NCI-H82 treated with DMSO at 0.1 percent for 48 hours (cell line): ENCODE measurements at regions not wholly inside any gene's neighbourhood (a gene's known extent, or its start where the extent isn't known, plus 50 kb on each side); places are given as distances from the start of the nearest gene placed in this dataset.

Source experiments
- DNase-seq: peaks from one replicate; lab custom pipeline; 2025; ENCODE audit not compliant: unreplicated experiment; lab: John Stamatoyannopoulos, UW

DNA sequence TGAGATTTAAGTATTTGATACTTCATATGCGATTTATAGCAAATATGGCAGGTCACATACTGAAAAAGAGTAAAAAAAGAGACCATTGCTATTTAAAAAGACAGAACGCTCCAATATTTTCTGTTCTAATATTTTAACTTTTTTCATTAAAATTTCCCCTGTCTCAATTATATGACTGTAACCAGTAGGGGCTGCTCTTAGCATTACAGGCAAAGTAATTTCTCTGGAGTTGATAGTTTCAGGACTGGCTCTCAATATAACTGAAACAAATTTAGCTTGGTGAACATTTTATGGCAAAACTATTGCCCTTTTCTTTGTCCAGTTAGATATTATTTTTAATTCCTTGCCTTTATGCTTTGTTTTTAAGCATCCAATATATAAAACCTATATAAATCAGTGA is 286.3 kb upstream of the ROBO2 start:
- no peak for DNase-seq

DNA sequence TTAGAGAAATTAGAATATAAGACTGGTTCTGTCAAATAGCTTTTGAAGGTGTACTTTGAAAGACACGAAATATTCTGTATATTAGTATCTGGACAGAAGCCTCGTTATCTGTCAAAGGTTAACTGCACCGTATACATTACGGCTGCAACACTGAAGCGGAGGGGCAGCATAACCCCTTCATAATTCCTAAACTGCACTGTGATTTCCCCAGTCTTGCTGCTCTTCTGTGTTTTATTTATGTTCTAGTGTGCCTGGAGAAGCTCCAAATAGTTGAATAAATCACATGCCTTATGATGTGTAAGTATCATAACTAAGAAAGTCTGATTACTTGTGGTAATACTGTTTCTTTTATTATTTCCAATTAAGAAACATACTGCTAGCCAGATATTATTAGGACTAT is 285.7 kb upstream of the ROBO2 start:
- no peak for DNase-seq

DNA sequence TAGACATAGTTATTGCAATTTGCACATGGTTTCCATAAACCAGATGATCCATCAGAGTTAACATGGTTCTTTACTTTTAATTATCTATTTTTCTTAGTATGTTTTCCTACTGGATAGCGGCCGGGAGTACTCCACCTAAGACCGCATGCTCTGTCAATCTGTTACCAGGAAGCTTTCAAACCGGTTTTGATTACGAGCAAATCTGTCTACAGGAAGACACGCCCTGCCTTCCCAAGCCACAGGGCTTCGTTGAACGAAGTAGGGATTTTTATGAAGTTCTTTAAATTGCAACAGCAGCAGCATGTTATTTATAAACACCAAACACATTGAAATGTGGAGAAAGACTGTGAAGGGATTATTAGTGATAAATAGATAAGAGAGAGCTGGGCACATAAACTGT is 283.3 kb upstream of the ROBO2 start:
- no peak for DNase-seq

DNA sequence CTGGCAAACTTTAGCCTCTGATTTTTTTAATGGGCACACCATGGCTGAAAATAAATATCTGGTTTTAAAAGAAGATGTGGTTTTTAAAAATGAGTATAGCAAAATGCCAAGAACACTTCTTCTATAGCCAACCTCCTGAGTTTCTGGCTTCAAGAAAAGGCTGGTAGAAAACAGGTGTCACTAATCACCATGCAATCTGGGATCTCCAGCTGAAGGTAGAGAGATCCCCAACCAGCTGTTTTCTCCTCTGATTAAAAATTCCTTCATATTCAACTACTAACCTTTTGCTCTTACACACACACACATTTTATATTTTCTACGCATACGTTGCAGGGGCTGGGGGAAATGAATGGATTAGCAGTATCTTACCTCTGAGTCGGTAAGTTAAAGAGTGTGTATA is 279.6 kb upstream of the ROBO2 start:
- DNase-seq: no peak

DNA sequence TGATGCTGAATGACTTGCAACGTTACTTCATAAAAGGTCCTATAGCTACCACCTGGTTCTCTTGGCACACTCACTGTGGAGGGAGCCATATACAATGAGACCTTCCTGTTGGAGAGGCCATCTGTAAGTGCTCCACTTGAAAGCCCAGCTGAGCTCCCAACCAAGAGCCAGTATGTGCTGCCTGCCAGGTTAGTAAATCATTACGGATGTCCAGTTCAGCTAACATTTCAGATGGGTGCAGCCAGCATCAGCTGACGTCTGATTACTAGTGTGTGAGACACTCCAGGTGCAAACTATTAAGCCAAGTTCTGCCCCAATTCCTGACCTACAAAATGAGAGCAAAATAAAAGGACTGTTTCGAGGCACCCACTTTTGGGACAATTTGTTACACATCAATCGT is 274.4 kb upstream of the ROBO2 start:
- no peak for DNase-seq

DNA sequence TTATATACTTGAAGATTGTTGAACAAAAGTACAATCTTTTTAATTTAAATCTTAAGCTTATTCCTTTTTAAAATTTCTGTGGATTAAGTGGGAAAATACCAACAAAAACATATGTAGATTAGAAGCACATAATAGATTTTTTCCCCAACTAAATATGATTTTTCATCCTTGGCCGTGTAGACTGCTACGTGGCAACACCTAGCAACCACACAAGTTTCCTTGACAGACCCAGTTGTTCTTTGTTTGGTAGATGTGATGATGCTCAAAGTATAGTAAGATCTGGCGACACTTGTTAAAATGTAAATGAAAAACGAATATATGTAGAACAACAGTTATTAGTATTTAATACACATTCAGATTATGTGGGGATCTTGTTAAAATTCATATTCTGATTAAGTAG is 271.0 kb upstream of the ROBO2 start:
- no peak for DNase-seq

DNA sequence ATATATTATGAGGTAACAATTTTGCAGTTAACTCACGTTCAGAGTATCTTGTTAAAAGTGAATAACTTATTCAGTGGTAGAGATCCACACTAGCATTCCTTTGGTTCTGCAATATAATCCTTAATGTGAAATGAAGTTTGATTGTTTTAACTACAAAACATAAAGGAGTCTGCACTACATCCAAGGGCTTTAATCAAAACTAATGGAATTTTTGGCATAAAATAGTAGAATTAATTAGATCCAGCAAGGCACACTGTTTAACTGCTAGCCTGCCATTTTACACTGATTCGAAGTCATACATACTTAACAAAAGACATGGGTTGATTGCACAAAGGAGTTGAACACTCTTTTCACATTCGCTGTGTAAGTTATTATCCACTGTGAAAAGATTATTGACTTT is 263.0 kb upstream of the ROBO2 start:
- DNase-seq: no peak

DNA sequence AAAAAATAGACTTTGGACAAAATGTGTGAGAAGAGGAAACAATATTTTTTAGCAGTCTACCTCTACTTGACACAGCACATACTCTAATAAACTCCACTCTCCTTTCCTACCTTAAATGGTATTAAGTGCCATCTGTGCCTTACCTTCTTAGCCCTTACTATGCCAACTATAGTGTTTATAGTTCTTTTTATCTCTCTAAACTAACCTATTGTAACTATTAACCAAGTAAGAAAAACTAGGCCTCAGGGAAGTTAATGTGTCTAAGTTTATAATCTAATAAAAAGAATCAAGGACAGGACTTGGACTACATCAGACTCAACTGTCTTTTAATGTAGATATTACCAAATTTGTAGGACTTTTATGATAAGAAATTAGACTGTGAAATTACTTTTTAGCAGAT is 251.7 kb upstream of the ROBO2 start:
- DNase-seq: no peak

DNA sequence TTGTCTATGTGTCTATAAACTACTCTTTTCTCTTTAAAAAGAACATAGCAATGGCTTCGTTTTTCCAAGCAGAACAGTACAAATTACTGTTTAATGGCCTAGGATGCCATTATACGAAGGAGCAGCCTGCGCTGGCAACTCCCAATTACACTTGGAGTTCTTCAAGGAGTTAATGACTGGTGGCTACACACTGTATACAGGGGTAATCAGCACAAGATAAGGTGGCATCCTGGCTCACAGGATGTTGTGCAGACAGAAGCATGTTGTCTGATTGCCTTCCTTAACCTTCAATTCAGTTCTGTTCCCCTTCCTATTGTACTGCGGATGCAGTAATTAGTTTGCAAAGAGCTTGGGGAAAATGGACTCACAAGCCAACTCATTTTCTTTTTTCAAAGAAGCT is 250.7 kb upstream of the ROBO2 start:
- no peak for DNase-seq

DNA sequence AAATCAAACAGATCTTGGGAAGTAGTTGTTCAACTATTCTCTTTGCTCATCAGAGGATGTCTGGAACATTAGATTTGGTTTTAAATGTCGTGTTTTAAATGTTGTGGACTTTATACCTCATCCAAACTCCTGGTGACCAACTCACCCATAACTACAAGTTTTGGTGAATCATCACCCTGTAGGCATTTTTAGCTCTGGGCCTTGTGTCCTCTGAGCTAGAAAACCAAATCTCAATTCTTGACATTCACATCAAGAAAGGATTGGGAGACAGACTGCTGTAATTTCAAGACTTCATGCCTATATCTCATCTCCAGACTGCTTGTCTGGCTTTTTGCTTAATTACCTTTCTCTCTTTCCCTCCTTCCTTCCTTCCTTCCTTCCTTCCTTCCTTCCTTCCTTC is 228.5 kb upstream of the ROBO2 start:
- DNase-seq: no peak

DNA sequence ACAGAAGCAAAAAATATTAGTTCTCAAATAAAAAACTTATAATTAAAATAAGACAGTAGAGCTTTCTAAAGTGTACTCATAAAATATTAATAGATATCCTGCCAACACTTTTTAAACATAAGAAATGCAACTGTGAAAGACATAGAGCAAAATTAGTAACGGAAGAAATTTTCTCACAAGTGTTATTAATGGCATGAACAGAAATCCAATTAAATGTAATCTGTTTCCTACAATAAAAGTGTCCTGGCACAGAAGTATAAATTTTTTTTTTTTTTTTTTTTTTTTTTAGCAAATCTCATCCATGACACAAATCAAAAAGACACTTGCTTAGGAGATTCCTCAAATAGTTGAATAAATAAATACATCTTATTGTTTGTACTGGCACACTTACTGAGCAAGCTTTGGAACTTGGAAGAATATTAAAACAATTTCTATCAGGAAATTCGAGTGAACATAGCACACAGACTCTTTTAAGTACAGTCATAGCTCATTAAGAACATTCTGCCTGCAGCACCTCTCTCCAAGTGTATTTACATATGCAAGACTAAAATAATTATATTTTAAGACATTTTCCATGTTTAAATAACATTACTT is 227.2 kb upstream of the ROBO2 start:
- no peak for DNase-seq

DNA sequence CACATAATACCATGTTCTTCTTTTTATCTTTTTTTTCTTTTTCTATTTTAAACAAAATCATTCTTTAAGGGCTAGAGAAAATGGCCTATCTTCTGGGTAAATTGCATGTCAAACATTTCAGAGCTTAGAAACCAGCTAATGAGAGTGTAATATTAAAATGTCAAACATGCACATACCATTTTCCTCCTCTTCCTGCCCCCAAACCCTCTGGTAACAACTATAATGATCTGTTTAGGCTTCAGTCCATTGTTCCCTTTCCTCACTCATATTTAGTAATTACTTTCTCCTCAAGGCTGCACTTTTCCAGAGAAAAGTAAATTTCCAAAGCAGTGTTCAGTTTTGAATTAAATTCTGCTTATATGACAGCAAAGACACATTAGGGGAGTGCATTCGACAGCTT is 224.3 kb upstream of the ROBO2 start:
- DNase-seq: no peak

DNA sequence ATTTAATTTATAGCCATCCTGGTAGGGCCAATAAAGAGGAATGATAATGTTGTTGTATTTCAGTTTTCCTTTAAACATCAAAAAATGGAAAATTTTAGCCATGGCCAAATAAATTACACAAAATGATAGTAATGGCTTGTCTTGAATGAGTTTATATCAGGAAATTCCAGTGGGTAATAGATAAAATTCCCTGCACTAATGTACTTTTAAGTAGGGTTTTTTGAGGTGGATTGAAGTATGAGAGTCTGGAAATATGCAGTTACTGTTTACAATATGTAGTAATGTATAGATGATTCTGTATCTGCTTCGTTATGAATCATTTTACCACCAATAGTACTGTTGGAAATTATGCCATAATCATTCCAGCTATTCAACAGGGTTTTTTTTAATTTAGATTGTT is 219.4 kb upstream of the ROBO2 start:
- no peak for DNase-seq

DNA sequence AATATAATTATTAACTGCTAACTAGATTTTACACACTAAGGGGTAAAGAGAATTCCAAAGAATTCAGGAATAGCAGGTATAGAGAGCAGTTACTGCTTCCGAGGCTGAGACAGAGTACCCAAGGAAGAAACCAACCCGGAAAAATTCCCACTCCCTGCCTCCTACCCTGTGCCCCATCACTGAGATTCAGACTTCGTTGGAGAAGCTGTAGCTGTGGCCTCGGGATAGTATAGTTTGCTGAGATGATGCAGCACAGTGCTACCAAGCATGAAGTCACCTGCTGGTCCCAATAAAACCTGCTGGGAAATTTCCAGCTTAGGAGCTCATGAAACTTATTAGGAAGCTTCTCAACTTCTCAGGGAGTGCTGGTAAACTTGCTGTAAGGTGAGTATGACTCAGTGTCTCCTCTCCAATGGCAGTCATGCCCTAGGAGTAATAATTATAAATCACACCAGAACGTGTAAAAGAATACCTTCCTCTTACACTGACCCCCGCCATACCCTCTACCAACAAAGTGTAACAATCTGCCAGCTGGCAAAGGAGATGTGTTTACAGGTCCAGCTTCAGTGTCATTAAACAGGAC is 215.2 kb upstream of the ROBO2 start:
- no peak for DNase-seq

DNA sequence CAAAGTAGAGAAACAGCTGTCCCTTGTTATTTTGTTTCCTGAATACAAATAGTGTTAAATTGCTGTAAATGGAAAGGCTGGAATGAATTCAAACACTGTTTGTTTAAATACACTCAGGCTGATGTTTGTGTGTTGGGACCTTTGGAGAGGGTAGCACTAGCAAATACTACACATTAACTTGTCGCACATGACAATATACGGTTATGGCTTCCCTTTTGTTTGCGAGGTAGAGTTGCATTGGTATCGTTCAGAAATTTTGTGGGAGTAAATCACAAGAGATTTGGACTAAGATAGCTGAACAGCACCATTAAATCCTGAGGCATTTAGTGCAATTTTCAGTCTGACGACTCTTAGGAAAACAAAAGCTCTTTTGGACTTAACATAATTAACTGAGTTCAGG is 213.0 kb upstream of the ROBO2 start:
- no peak for DNase-seq

DNA sequence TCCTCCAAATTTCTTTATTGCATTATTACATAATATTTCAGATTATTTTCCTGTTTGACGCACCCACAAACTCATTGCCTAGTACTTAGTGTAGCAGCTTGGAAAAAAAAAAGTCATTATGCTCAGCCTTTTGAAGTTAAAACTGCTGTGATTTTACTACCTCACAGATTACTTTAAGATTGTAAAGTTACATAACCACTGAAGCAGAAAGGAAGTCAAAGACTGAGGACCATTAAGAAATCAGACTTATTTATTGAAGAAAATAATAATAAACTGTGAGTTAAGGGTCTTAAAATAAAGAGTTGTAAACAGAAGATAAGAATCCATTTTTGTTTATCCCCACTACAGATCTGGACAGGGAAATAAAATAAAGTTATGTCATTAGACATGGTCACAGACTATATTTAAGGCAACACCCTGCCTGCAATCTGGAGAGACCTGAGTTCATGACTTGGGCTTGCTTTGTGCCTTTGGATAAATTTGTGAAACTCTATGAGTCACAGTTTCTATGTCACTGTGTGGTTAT is 212.1 kb upstream of the ROBO2 start:
- DNase-seq: no peak

DNA sequence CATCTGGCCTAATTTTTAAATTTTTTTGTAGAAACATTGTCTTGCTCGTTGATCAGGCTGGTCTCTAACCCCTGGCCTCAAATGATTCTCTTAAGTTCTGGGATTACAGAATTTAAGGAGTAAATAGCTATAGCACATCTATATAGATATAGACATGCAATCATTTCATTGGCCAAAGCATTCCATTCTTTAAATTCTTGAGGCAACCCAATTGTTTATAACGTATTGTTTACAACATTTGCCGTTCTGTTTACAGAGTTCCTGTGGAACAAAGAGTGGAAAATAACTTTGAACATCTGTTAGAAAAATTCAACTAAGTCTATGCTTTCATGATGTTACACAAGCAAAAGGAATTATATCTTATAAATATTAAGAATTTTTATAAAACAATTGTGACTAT is 205.2 kb upstream of the ROBO2 start:
- no peak for DNase-seq

DNA sequence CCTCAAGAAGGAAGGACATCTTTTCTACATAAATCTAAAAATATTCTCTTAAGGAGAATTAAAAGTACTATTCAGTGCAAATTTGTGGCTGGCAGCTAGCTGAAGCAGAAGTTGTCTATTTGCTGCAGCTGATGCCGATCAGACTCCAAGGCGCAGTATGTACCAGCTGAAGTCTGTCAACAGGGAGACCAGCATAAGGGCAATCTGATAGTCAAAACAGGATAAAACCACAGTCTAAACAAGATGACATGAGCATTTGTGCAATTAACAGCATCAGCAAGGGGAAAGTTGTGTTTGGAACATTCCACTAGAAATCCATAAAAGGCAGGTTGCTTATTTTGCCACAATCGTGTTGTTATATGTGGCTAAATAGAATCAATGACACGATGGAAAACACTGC is 198.2 kb upstream of the ROBO2 start:
- DNase-seq: no peak

DNA sequence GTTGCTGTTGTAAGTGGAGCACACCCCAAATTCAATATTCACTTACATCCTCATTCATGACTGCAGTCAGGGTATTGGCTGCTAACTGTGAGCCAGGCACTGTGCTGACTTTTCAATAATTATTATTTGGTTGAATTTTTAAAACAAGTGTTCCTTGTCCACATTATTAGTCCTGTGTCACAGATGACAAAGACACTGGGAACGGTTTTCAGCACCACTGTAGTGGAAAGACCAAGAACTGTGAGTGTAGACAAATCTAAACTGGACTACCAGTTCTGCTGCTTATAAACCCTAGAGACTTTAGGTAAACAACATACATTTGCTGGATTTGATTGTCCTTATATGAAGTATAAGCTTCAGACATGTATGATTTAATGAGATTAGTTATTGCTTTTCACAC is 197.7 kb upstream of the ROBO2 start:
- DNase-seq: no peak

DNA sequence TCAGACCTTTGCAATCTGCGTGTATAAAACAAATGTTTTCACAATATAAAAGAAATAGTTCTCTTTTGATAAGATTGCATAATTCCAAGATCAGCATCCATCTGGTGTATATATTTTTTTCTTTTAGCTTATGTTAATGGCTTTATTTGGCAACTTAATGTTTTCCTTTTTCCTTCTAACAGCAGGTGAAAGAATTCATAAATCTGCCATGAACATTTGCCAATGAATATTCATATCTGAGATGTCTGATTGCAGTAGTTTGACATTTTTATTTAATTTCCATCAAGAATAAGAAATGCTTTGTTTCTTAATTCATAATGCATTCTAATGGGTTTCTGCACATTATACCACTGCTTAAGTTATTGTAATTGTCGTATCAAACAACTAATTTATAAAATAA is 184.4 kb upstream of the ROBO2 start:
- no peak for DNase-seq

DNA sequence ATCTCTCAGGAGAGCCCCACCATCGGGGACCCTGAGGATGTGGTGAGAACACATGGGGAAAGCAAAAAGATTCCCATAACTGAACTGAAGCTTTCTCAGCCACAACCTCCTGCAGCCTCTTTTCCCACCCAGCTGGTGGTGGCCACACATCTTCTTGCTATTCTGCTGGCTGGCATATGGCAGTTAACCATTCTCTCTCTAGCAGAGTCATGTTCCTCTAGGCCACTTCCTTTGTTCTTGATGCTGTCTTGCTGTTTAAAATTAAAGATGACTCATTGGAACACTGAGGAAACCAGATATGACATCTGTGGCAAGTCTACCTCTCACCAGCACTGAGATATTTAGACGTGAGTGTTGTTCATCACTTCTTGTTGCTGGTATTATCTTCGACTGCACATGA is 180.3 kb upstream of the ROBO2 start:
- no peak for DNase-seq

DNA sequence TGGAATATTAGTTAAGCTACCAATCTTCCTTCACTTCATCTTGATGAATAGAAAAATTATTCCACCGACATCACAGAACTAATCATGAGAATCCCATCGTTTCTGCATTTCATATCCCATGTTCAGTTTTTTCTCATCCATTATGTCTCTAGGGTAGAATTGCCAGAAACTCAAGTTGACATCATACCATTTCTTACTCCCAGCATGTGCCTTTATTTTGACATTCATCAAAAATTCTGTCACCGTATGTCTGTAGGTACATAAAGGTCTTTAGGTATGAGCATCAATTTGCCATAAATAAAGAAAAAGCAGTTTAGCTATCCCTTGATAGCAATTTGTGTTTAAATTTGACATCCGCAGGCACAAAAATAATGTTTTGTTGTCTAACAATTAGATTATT is 175.5 kb upstream of the ROBO2 start:
- DNase-seq: no peak

DNA sequence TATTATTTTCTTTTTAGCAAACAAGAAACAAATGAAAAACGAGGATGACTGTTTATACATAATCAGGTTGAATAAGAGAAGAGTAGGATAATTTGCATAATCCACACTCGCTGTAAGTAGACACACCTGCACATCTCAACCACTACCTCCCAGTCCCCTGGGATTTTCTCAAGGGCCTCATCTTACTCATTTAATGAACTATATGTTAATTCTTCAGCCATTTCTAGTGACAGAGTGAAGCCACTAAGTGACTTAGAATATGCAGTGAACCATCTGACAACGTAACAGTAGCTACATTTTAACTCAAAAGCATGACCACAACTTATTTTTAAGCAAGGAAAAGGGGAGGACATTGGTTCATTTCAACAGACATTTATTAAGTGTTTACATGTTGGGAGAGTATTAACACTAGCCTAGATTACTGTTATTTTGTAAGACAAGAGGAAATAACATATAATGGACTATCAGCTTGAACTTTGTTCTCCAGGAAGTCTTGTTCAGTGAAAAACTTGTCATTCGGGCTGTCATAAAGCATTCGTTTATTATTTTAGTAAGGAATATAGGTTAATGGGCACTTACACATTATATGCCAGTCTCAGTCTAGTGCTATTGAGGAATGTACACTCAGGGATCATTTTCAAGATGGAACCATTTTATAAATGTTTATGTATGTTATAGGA is 173.0 kb upstream of the ROBO2 start:
- no peak for DNase-seq
